Suprapubic skin (tissue), 3 donors: ENCODE measurements at regions not wholly inside any gene's neighbourhood (a gene's known extent, or its start where the extent isn't known, plus 50 kb on each side); places are given as distances from the start of the nearest gene placed in this dataset.

ENCODE experiments used
- CTCF ChIP-seq, 2 donors: fragments of 200-600 bp in 1 of 2; fragments of 450-650 bp in 1 of 2; sonication (generic) in 1 of 2; IDR thresholded peaks; one replicate each; pipeline ENCODE4 v1.5.1; 2016 to 2019; ENCODE audit warnings: antibody characterized with exemption in 2 of 2, mild to moderate bottlenecking in 1 of 2, moderate library complexity in 1 of 2
- POLR2AphosphoS5 ChIP-seq, 3 donors: sonication (generic); formaldehyde crosslinking; IDR thresholded peaks; one replicate each; pipeline ENCODE4 v1.6.1; 2017; ENCODE audit warnings: antibody characterized with exemption in 3 of 3

GRCh38 chrY:8011515-8011914, 1100.0 kb upstream of the AMELY start:
- TF ChIP-seq CTCF (IDR thresholded peaks at IDR 0.05) (no peak), POLR2AphosphoS5 (IDR thresholded peaks at IDR 0.05) (no peak)
